H1 (cell line): ENCODE measurements at regions not wholly inside any gene's neighbourhood (a gene's known extent, or its start where the extent isn't known, plus 50 kb on each side); places are given as distances from the start of the nearest gene placed in this dataset.

Experiments used
- CTCF ChIA-PET: fragments of 300-600 bp; sonication (Branson Sonifier 250); formaldehyde crosslinking; loops from one replicate; lab custom pipeline; 2021; ENCODE audit not compliant: partially characterized antibody; lab: Charles Lee
- POLR2A ChIA-PET: fragments of 300-600 bp; sonication (Branson Sonifier 250); formaldehyde crosslinking; loops from one replicate; lab custom pipeline; 2021; ENCODE audit warnings: inconsistent platforms; ENCODE audit not compliant: partially characterized antibody; lab: Charles Lee
- DNase-seq, 2 experiments: peaks; one replicate each; pipeline versions ENCODE4 v3.0.0 to v3.0.0-alpha.2; 2010 to 2022; ENCODE audit warnings: low spot score in 2 of 2, low read depth in 1 of 2, mixed read lengths in 1 of 2
- FAIRE-seq: peaks from 2 replicates; lab custom pipeline; 2011; peaks lifted over from hg19 to GRCh38; lab: Jason Lieb, UNC
- H2AFZ ChIP-seq: 2 replicates; pipeline ENCODE4 v1.8.1; 2012; ENCODE audit warnings: low read length, inconsistent platforms
- H2AK5ac ChIP-seq: 2 replicates; pipeline ENCODE4 v1.6.1; 2013; ENCODE audit warnings: low read depth, low read length
- H2BK120ac ChIP-seq: replicated peaks from 2 replicates; pipeline ENCODE3; 2013; ENCODE audit warnings: low read depth, low read length, inconsistent platforms
- H2BK12ac ChIP-seq: 2 replicates; pipeline ENCODE4 v1.6.1; 2013; ENCODE audit warnings: low read depth, low read length
- H2BK15ac ChIP-seq: 2 replicates; pipeline ENCODE4 v1.6.1; 2013; ENCODE audit warnings: low read length
- H2BK20ac ChIP-seq: 2 replicates; pipeline ENCODE4 v1.6.1; 2013; ENCODE audit warnings: low read length
- H2BK5ac ChIP-seq: 2 replicates; pipeline ENCODE4 v1.6.1; 2013; ENCODE audit warnings: low read depth, low read length
- H3K14ac ChIP-seq: 2 replicates; pipeline ENCODE4 v1.6.1; 2013; ENCODE audit warnings: inconsistent platforms; ENCODE audit not compliant: insufficient read length
- H3K18ac ChIP-seq: 2 replicates; pipeline ENCODE4 v1.6.1; 2013; ENCODE audit warnings: low read length; ENCODE audit errors: extremely low read depth
- H3K23ac ChIP-seq: 2 replicates; pipeline ENCODE4 v1.6.1; 2013; ENCODE audit warnings: inconsistent platforms; ENCODE audit not compliant: insufficient read length
- H3K23me2 ChIP-seq: 2 replicates; pipeline ENCODE4 v1.6.1; 2013; ENCODE audit warnings: low read depth, low read length
- H3K27ac ChIP-seq: 2 replicates; pipeline ENCODE4 v1.6.1; 2011; ENCODE audit warnings: low read depth, low read length, inconsistent platforms
- H3K27me3 ChIP-seq, 4 experiments: replicated peaks in 1 of 4; 1 replicate in 1 of 4; 2 replicates in 3 of 4; pipeline versions ENCODE4 v1.6.1 to v1.8.1; 2011 to 2013; ENCODE audit warnings: low read length in 3 of 4, mild to moderate bottlenecking in 3 of 4, inconsistent platforms in 2 of 4, mixed read lengths in 2 of 4, moderate library complexity in 1 of 4; ENCODE audit not compliant: control insufficient read depth in 3 of 4, insufficient read depth in 3 of 4; ENCODE audit errors: extremely low read depth in 1 of 4
- H3K36me3 ChIP-seq, 4 experiments: 2 replicates each; pipeline versions ENCODE4 v1.6.1 to v1.8.1; 2011 to 2013; ENCODE audit warnings: mild to moderate bottlenecking in 4 of 4, low read length in 3 of 4, moderate library complexity in 2 of 4, control low read depth in 1 of 4, inconsistent platforms in 1 of 4; ENCODE audit not compliant: insufficient read depth in 4 of 4, control insufficient read depth in 2 of 4
- H3K4ac ChIP-seq: replicated peaks from 2 replicates; pipeline ENCODE3; 2013; ENCODE audit warnings: low read length, low read depth, mixed read lengths, inconsistent platforms; ENCODE audit not compliant: insufficient read length
- H3K4me1 ChIP-seq, 4 experiments: replicated peaks in 1 of 4; 1 replicate in 1 of 4; 2 replicates in 3 of 4; pipeline versions ENCODE4 v1.6.1 to v1.8.1; 2011 to 2013; ENCODE audit warnings: low read length in 3 of 4, inconsistent platforms in 2 of 4, mixed read lengths in 1 of 4; ENCODE audit not compliant: insufficient read depth in 4 of 4, control insufficient read depth in 3 of 4
- H3K4me2 ChIP-seq, 2 experiments: 2 replicates each; pipeline versions ENCODE4 v1.6.1 to v1.8.1; 2011 to 2013; ENCODE audit warnings: low read depth in 2 of 2, low read length in 2 of 2, control low read depth in 1 of 2, inconsistent platforms in 1 of 2, mild to moderate bottlenecking in 1 of 2; ENCODE audit not compliant: insufficient read depth in 1 of 2
- H3K4me3 ChIP-seq, 4 experiments: fragments of 200-600, 300-600 bp in 1 of 4; sonication (generic), shearing (Covaris generic), sonication (Bioruptor Twin) in 1 of 4; 2 replicates each; pipeline versions ENCODE4 v1.5.1 to v1.8.1; 2011 to 2016; ENCODE audit warnings: low read length in 4 of 4, low read depth in 3 of 4, control low read depth in 2 of 4, inconsistent platforms in 2 of 4, mild to moderate bottlenecking in 2 of 4, mixed read lengths in 1 of 4, moderate library complexity in 1 of 4; ENCODE audit not compliant: insufficient read depth in 2 of 4; ENCODE audit errors: extremely low read depth in 1 of 4
- H3K56ac ChIP-seq: replicated peaks from 2 replicates; pipeline ENCODE3; 2013; ENCODE audit warnings: low read depth, mild to moderate bottlenecking, mixed read lengths, low read length, inconsistent platforms; ENCODE audit not compliant: insufficient read length
- H3K79me1 ChIP-seq: 2 replicates; pipeline ENCODE4 v1.6.1; 2013; ENCODE audit warnings: low read depth, low read length, control low read depth
- H3K79me2 ChIP-seq, 2 experiments: 2 replicates each; pipeline versions ENCODE4 v1.6.1 to v1.8.1; 2012 to 2013; ENCODE audit warnings: low read length in 2 of 2, mild to moderate bottlenecking in 2 of 2, inconsistent platforms in 1 of 2; ENCODE audit not compliant: insufficient read depth in 2 of 2, control insufficient read depth in 1 of 2
- H3K9ac ChIP-seq, 4 experiments: replicated peaks in 1 of 4; 1 replicate in 1 of 4; 2 replicates in 3 of 4; pipeline versions ENCODE4 v1.6.1 to v1.8.1; 2011 to 2013; ENCODE audit warnings: low read depth in 3 of 4, low read length in 3 of 4, control low read depth in 2 of 4, mild to moderate bottlenecking in 2 of 4, moderate library complexity in 2 of 4, inconsistent platforms in 1 of 4; ENCODE audit errors: extremely low read depth in 1 of 4
- H3K9me3 ChIP-seq, 2 experiments: 2 replicates each; pipeline versions ENCODE4 v1.6.1 to v1.8.1; 2012 to 2013; ENCODE audit warnings: mild to moderate bottlenecking in 2 of 2, moderate library complexity in 2 of 2, control low read depth in 1 of 2, inconsistent platforms in 1 of 2, low read depth in 1 of 2, low read length in 1 of 2, mixed read lengths in 1 of 2; ENCODE audit not compliant: insufficient read depth in 2 of 2
- H4K20me1 ChIP-seq, 2 experiments: replicated peaks in 1 of 2; 2 replicates each; pipeline versions ENCODE3 to v1.8.1; 2011 to 2013; ENCODE audit warnings: inconsistent platforms in 2 of 2, low read length in 2 of 2, mild to moderate bottlenecking in 1 of 2; ENCODE audit not compliant: insufficient read depth in 2 of 2, control insufficient read depth in 1 of 2
- H4K5ac ChIP-seq: 2 replicates; pipeline ENCODE4 v1.6.1; 2013; ENCODE audit warnings: low read length, low read depth, mixed read lengths, inconsistent platforms; ENCODE audit not compliant: insufficient read length
- H4K8ac ChIP-seq: 2 replicates; pipeline ENCODE4 v1.8.0; 2013; ENCODE audit warnings: mild to moderate bottlenecking, moderate library complexity, low read length, inconsistent platforms; ENCODE audit not compliant: insufficient read depth; ENCODE audit errors: extremely low read depth
- H4K91ac ChIP-seq: replicated peaks from 2 replicates; pipeline ENCODE3; 2013; ENCODE audit warnings: low read length, mixed read lengths, inconsistent platforms; ENCODE audit not compliant: insufficient read length
- WGBS, 2 experiments: shearing (Covaris generic) in 1 of 2; methylation state at CpG; one replicate each; pipeline versions ENCODE4 v1.1.6 to v1.1.7; 2013 to 2015; ENCODE audit warnings: low lambda C conversion rate in 2 of 2, mixed read lengths in 2 of 2, inconsistent platforms in 1 of 2, low coverage in 1 of 2, missing lambda C conversion rate in 1 of 2; ENCODE audit not compliant: insufficient replicate concordance in 2 of 2, insufficient coverage in 1 of 2, insufficient read length in 1 of 2; ENCODE audit errors: extremely low coverage in 1 of 2, missing lambda C conversion rate in 1 of 2; 5-methylcytosine and 5-hydroxymethylcytosine counted together

DNA sequence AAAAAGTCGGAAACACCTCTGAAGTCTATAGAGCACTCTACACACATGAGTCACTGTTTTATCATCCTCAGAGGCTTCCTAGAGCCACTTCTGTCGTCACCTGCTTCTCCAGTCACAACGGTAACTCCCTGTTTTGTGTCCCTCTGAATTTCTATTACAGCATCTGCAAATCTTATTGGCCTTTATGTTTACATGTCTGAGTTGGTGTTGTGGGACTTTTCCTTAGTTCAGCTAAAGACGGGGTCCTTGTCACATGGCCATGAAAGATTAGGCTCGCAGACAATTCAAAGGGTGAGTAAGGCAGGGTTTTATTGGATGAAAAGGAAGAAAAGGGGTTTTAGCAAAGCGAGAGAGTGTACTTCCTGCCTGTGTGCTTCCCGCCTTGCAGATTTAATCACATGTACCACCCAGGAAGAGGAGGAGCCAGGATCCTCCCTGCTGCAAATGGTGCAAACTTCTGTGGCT lies 185.6 kb downstream of the LPIN1 start:
- H3K4me3 ChIP-seq: no peak overlapping the region
- H3K4me2 ChIP-seq: no peak overlapping the region
- H3K9me3 ChIP-seq: no peaks in the 10 kb centered on the region
- H3K79me2 ChIP-seq: no peaks in the 10 kb centered on the region
- H4K20me1 ChIP-seq: no peaks in the 10 kb centered on the region
- no peak overlapping the region for H3K4ac ChIP-seq
- H3K27ac ChIP-seq: no peak overlapping the region
- H3K18ac ChIP-seq: no peak overlapping the region
- no peak overlapping the region for H3K14ac ChIP-seq
- H3K27me3 ChIP-seq: peaks cover 0 to 1% (median 0%) of the 10 kb centered on the region in 4 experiments; a peak in 1 of 7 replicates
- FAIRE-seq: no peak
- no peaks in the 10 kb centered on the region for H3K79me1 ChIP-seq
- WGBS, 2 experiments: 94% methylated on average over 7 of the region's 7 CpGs; no CpG with 5 or more reads in 1 of the 2 experiments
- no peak overlapping the region; a peak in 2 of 7 replicates for H3K9ac ChIP-seq
- no peaks in the 10 kb centered on the region for H3K4me1 ChIP-seq
- no peak overlapping the region for H2BK15ac ChIP-seq
- no peak overlapping the region for H3K23ac ChIP-seq
- no peak overlapping the region for H2BK12ac ChIP-seq
- H2AK5ac ChIP-seq: no peak overlapping the region
- H4K8ac ChIP-seq: no peak overlapping the region
- CTCF ChIA-PET: no interaction called here
- H4K91ac ChIP-seq: no peak overlapping the region
- H2BK120ac ChIP-seq: no peak overlapping the region
- no peak overlapping the region for H2BK5ac ChIP-seq
- H3K23me2 ChIP-seq: no peaks in the 10 kb centered on the region
- no peak overlapping the region for H3K56ac ChIP-seq
- H2BK20ac ChIP-seq: no peak overlapping the region
- peak overlapping the region; percentile 40; the same call in 1 of the 2 replicates for H2AFZ ChIP-seq
- H3K36me3 ChIP-seq: no peaks in the 10 kb centered on the region
- DNase-seq: no peak
- POLR2A ChIA-PET: no interaction called here
- no peak overlapping the region for H4K5ac ChIP-seq
